Fibroblast of skin of back (primary cell): ENCODE measurements at regions not wholly inside any gene's neighbourhood (a gene's known extent, or its start where the extent isn't known, plus 50 kb on each side); places are given as distances from the start of the nearest gene placed in this dataset.

Experiments
- DNase-seq: peaks from one replicate; pipeline ENCODE4 v3.0.0-alpha.2; 2013

DNA sequence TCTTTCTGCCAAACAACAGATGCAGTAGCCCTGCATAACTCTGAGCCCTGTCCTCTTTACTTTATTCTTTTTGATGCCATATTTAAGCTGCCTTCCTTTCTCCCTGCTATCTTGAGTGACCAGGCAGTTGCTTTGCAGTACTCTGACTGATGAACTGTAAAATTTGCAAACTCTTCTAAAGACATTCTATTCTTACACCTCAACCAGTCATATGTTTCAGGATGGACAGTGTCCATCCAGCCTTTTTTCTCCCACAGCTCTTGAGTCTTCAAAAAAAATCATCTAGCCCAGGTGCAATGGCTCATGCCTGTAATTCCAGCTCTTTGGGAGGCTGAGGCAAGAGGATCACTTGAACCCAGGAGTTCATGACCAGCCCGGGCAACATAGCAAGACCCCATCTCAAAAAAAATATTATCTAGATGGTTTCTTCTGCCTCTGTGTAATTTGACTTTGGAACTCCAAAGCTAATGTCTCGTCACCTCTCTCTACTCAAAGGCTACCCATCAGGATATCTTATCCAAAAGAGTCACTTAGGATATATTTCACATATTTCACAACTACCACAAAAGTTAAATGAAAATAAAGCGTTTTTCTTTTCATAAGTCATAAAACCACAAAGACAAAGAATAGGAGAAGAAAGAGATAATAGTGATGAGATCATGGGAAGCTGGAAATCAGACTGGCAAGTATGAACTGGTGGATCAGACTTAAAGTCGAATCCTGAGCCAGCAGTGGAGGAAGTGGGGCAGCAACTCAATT, 54.6 kb upstream of the IPO9 start:
- DNase-seq, result peak; percentile 95

DNA sequence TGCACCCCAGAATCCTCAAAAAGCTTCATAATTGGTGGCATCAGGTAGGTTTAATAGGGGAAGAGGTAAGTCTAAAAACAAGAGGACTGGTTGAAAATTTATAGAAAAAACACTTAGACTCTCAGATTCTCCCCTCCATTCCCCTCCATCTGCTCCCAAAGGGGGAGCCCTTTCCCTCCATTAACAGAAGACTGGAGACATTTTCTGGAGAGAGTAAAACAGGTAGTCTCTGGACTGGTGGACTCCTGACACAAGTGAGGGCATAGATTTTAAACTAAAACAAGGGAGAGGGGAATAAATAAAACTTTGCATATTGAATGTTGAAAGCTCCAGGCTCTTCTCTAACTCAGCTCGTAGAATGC, 54.0 kb upstream of the IPO9 start:
- DNase-seq, result no peak

DNA sequence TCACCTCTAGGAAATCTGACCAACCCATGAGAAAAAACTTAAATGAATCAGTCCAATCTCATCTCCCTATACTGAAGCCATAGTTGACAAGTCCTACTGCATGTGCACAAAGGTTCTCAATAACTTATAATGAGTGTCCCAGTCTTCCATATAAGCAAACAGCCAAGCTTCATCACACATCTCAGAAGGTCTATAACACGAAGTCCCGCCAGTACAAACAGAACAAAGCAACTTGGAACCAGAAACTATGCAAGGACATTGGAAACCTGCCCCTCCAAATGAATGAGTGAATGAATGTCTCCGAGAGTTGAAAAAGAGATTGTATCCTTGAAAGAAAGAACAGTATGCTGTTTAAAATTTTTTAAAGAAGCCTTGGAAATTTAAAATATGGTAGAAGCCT, 53.6 kb upstream of the IPO9 start:
- DNase-seq, result no peak

DNA sequence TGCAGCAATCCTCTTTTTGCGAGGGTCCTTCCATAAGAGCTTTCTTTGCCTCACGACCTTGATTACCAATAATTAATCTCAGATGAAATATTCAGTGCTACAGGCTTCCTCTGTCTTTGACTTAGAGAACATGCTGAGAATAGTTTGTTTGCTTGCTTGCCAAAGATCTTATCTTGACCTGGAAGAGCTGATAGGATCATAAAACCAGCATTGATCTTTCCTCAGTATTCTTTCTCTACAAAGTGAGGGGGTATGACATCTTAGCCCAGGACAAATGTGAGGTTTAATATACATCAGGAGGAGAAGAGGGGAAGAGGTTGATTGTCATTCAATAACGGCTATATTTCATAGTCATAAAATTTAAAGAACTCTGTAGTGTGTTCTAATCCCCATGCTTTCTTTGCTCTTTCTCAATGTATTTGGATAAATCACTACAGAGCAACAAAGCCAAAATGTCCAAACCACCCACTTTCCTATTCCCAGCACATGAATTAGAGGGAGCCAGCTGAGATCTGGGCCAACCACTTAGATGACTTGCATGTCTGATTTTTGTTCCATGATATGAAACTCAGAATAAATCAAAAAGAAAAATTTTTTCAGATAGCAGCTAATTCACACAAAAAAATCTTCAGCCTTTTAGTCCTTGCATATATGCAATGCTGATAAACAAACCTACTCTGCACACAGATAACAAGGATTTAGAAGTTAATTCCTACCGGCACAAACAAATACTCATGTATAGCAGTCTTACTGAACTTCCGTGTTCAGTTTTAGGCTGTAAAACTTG, 50.5 kb upstream of the IPO9 start:
- no peak for DNase-seq
